GM12878 (cell line): ENCODE measurements at regions not wholly inside any gene's neighbourhood (a gene's known extent, or its start where the extent isn't known, plus 50 kb on each side); places are given as distances from the start of the nearest gene placed in this dataset.
A peak's percentile ranks its signal among the peaks of the same experiment; 100 is the strongest.

Source experiments
- ATAC-seq: fragments of 200-7000 bp; cut with Tn5 transposase; 3 replicates; pipeline ENCODE4 v1.9.1; 2020; ENCODE audit warnings: mild to moderate bottlenecking, moderate library complexity
- BruUV-seq: library from RNA; stranded (reverse); fragments of 400-500 nt; replicated peaks from 2 replicates; lab custom pipeline; 2021; lab: Mats Ljungman, UMichigan
- CTCF ChIA-PET: fragments of 300-600 bp; sonication (Branson Sonifier 250); formaldehyde crosslinking; extraction: SDS; loops from one replicate; lab custom pipeline; 2021; ENCODE audit warnings: inconsistent platforms; lab: Yijun Ruan, JAX
- POLR2A ChIA-PET: fragments of 350-600 bp; formaldehyde crosslinking; extraction: SDS; loops from one replicate; lab custom pipeline; 2021; ENCODE audit warnings: inconsistent platforms; lab: Charles Lee
- RAD21 ChIA-PET: fragments of 300-600 bp; sonication (Branson Sonifier 250); formaldehyde crosslinking; loops from one replicate; lab custom pipeline; 2023; ENCODE audit warnings: antibody characterized with exemption; ENCODE audit not compliant: unreplicated experiment; lab: Charles Lee
- SMC1A ChIA-PET: fragments of 300-600 bp; sonication (Branson Sonifier 250); formaldehyde crosslinking; loops from one replicate; lab custom pipeline; 2023; ENCODE audit not compliant: unreplicated experiment, uncharacterized antibody; lab: Charles Lee
- DNase-seq: peaks from one replicate; pipeline ENCODE4 v3.0.0-alpha.2; 2011; ENCODE audit warnings: low read depth, low spot score
- FAIRE-seq: peaks from 3 replicates; lab custom pipeline; 2011; peaks lifted over from hg19 to GRCh38; lab: Jason Lieb, UNC
- H2AFZ ChIP-seq: 2 replicates; pipeline ENCODE4 v1.6.0; 2011; ENCODE audit warnings: low read depth, low read length, control low read depth; ENCODE audit not compliant: control insufficient read depth
- H3K27ac ChIP-seq: 2 replicates; pipeline ENCODE4 v1.5.1; 2011; ENCODE audit warnings: control low read depth; ENCODE audit not compliant: control insufficient read depth, insufficient read depth
- H3K27me3 ChIP-seq, 2 experiments: replicated peaks in 1 of 2; 2 replicates each; pipeline versions ENCODE4 v1.6.0 to v1.6.1; 2011; ENCODE audit warnings: low read length in 1 of 2; ENCODE audit not compliant: control insufficient read depth in 2 of 2, insufficient read depth in 2 of 2
- H3K36me3 ChIP-seq, 2 experiments: 2 replicates each; pipeline ENCODE4 v1.5.1; 2011; ENCODE audit warnings: low read length in 1 of 2; ENCODE audit not compliant: control insufficient read depth in 2 of 2, insufficient read depth in 2 of 2
- H3K4me1 ChIP-seq: 2 replicates; pipeline ENCODE4 v1.6.1; 2011; ENCODE audit warnings: mild to moderate bottlenecking, low read length, moderate library complexity, mixed read lengths; ENCODE audit not compliant: control insufficient read depth, insufficient read depth
- H3K4me2 ChIP-seq: 2 replicates; pipeline ENCODE4 v1.6.0; 2011; ENCODE audit warnings: control low read depth; ENCODE audit not compliant: control insufficient read depth, insufficient read depth
- H3K4me3 ChIP-seq: fragments of 200-600 bp; sonication (generic); 2 replicates; pipeline ENCODE4 v1.5.1; 2016
- H3K79me2 ChIP-seq: 2 replicates; pipeline ENCODE4 v1.6.0; 2011; ENCODE audit warnings: low read length; ENCODE audit not compliant: control insufficient read depth, insufficient read depth
- H3K9ac ChIP-seq: 2 replicates; pipeline ENCODE4 v1.8.0; 2011; ENCODE audit warnings: low read length, control low read depth, mixed read lengths; ENCODE audit not compliant: control insufficient read depth, insufficient read depth
- H3K9me3 ChIP-seq: replicated peaks from 3 replicates; pipeline ENCODE4 v1.5.1; 2011; ENCODE audit warnings: mild to moderate bottlenecking, low read length; ENCODE audit not compliant: control insufficient read depth, insufficient read depth
- H4K20me1 ChIP-seq: 2 replicates; pipeline ENCODE4 v1.6.0; 2011; ENCODE audit not compliant: control insufficient read depth, insufficient read depth
- ATF7 ChIP-seq: fragments of 450-650 bp; IDR thresholded peaks from 2 replicates; pipeline ENCODE4 v1.6.1; 2016; ENCODE audit warnings: low read depth, mild to moderate bottlenecking
- BACH1 ChIP-seq: fragments of 450-650 bp; IDR thresholded peaks from 2 replicates; pipeline ENCODE4 v1.6.1; 2017; ENCODE audit warnings: mild to moderate bottlenecking, borderline replicate concordance
- BRCA1 ChIP-seq: IDR thresholded peaks from 2 replicates; pipeline ENCODE4 v1.6.1; 2011; ENCODE audit warnings: low read depth, low read length, improper control_type of control experiment
- CBFB ChIP-seq: IDR thresholded peaks from 2 replicates; pipeline ENCODE4 v1.6.1; 2016; ENCODE audit warnings: antibody characterized with exemption, low read depth
- DPF2 ChIP-seq: fragments of 450-650 bp; IDR thresholded peaks from 2 replicates; pipeline ENCODE4 v1.6.1; 2017; ENCODE audit warnings: mild to moderate bottlenecking
- EED ChIP-seq: sonication (generic); IDR thresholded peaks from 2 replicates; pipeline ENCODE4 v1.6.1; 2016; ENCODE audit warnings: antibody characterized with exemption, low read depth
- HDAC6 ChIP-seq: fragments of 200-600 bp; sonication (generic); IDR thresholded peaks from one replicate; pipeline ENCODE4 v1.8.0; 2017; ENCODE audit warnings: antibody characterized with exemption; ENCODE audit not compliant: unreplicated experiment
- IKZF1 ChIP-seq: fragments of 450-650 bp; conservative IDR thresholded peaks from 2 replicates; pipeline ENCODE4 v1.6.1; 2017; ENCODE audit warnings: antibody characterized with exemption, mild to moderate bottlenecking
- LARP7 ChIP-seq: fragments of 450-650 bp; IDR thresholded peaks from 2 replicates; pipeline ENCODE4 v1.6.1; 2017; ENCODE audit warnings: mild to moderate bottlenecking
- NBN ChIP-seq: fragments of 450-650 bp; IDR thresholded peaks from 2 replicates; pipeline ENCODE4 v1.6.1; 2016
- NFYB ChIP-seq: IDR thresholded peaks from 2 replicates; pipeline ENCODE4 v1.6.1; 2011; ENCODE audit warnings: low read depth, mild to moderate bottlenecking, low read length, improper control_type of control experiment, moderate library complexity; ENCODE audit not compliant: insufficient read depth
- RAD21 ChIP-seq: IDR thresholded peaks from 2 replicates; pipeline ENCODE4 v1.6.1; 2011; ENCODE audit warnings: mild to moderate bottlenecking, low read depth, low read length, moderate library complexity; ENCODE audit not compliant: insufficient read depth
- RCOR1 ChIP-seq: conservative IDR thresholded peaks from 2 replicates; pipeline ENCODE4 v1.6.1; 2012; ENCODE audit warnings: low read depth, low read length, improper control_type of control experiment
- RELA ChIP-seq: fragments of 450-650 bp; IDR thresholded peaks from 2 replicates; pipeline ENCODE4 v1.8.0; 2014; ENCODE audit warnings: borderline replicate concordance; ENCODE audit not compliant: partially characterized antibody
- SREBF2 ChIP-seq: IDR thresholded peaks from 2 replicates; pipeline ENCODE4 v1.6.1; 2012; ENCODE audit warnings: mild to moderate bottlenecking, low read length
- ZNF207 ChIP-seq: fragments of 450-650 bp; IDR thresholded peaks from 2 replicates; pipeline ENCODE4 v1.6.1; 2014; ENCODE audit warnings: antibody characterized with exemption, mild to moderate bottlenecking, borderline replicate concordance
- ZNF217 ChIP-seq: fragments of 450-650 bp; IDR thresholded peaks from 2 replicates; pipeline ENCODE4 v1.6.1; 2017; ENCODE audit warnings: antibody characterized with exemption, mild to moderate bottlenecking
- ZNF274 ChIP-seq: IDR thresholded peaks from one replicate; pipeline ENCODE4 v1.8.0; 2011; ENCODE audit not compliant: insufficient read length, insufficient read depth
- WGBS: methylation state at CpG from one replicate; pipeline ENCODE4 v1.1.6; 2016; ENCODE audit warnings: low lambda C conversion rate; ENCODE audit not compliant: insufficient replicate concordance, insufficient coverage; ENCODE audit errors: missing lambda C conversion rate; 5-methylcytosine and 5-hydroxymethylcytosine counted together
- in situ Hi-C: fragments of 300-500 bp; cut with MboI; formaldehyde crosslinking; loops from 9 replicates; pipeline ENCODE4 v1.14.3; 2018; ENCODE audit warnings: mixed read lengths
- intact Hi-C: fragments of 100-400 bp; cut with micrococcal nuclease; formaldehyde crosslinking; loops from one replicate; pipeline ENCODE4 v1.14.2; 2022; ENCODE audit not compliant: unreplicated experiment
- TF ChIP-seq, protein P1 (sequence below): IDR thresholded peaks from 2 replicates; pipeline ENCODE4 v1.6.1; 2011; ENCODE audit warnings: borderline replicate concordance, low read depth, mild to moderate bottlenecking, moderate library complexity, mixed read lengths, low read length; ENCODE audit not compliant: insufficient read depth; ENCODE audit errors: extremely low read length
- TF ChIP-seq, protein P2 (sequence below): fragments of 450-650 bp; IDR thresholded peaks from 2 replicates; pipeline ENCODE4 v1.6.1; 2017; ENCODE audit warnings: mild to moderate bottlenecking, low read depth, inconsistent platforms; ENCODE audit not compliant: poor library complexity, severe bottlenecking
- TF ChIP-seq, protein P3 (sequence below): fragments of 450-650 bp; IDR thresholded peaks from 2 replicates; pipeline ENCODE4 v1.6.1; 2016; ENCODE audit warnings: mild to moderate bottlenecking
- TF ChIP-seq, protein P4 (sequence below): IDR thresholded peaks from 2 replicates; pipeline ENCODE4 v1.6.1; 2011; ENCODE audit warnings: low read depth, mild to moderate bottlenecking, low read length, moderate library complexity, borderline replicate concordance; ENCODE audit errors: extremely low read depth

DNA sequence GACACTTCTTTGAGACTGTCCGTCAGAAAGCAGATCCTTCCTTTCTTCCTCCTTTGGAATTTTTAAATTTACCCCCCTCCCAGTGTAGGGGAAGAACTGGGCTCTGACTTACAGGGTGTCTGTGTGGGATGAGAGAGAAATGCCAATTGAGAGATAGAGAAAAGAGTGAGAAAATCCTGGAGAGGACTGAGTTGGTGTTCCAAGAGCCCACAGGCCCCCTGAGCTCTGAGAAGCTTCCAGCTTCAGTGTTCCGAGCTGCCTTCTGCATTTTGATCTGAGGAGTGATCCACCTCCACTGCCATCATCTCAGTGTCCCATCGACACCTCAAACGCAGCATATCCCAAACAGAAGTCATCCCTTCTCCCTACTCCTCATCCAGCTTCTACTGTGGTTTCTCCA is 70.7 kb upstream of the GRK3 start (continued):
- TF ChIP-seq EED (no peak), ZNF274 (no peak), SREBF2 (no peak), RCOR1 (no peak)
- TF ChIP-seq, protein P1, sequence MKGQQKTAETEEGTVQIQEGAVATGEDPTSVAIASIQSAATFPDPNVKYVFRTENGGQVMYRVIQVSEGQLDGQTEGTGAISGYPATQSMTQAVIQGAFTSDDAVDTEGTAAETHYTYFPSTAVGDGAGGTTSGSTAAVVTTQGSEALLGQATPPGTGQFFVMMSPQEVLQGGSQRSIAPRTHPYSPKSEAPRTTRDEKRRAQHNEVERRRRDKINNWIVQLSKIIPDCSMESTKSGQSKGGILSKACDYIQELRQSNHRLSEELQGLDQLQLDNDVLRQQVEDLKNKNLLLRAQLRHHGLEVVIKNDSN = no peak

DNA sequence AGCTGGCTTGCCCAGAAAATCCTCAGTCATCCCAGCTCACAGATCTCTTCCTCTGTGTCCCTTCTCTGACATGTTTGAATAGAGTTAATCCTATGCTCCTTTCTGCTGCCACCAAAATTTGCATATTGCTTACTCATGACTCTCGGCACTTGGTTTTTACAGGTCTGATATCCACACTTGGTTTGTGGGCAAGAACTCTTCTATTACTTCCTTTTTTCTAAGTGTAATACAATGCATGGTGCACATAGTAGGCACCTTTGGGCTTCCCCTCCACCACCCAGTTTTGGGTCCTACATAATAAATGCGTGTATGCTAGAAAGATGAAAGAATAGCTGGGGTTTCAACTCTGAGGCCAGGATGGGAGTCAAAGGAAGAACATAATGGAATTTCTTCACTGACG is 69.7 kb upstream of the GRK3 start:
- WGBS = 0% methylated on average over 3 of the region's 3 CpGs
- Histone ChIP-seq H4K20me1 (no peaks in the 10 kb centered on the region), H3K9ac (no peak overlapping the region), H3K79me2 (no peaks in the 10 kb centered on the region), H3K27me3 (no peaks in the 10 kb centered on the region), H2AFZ (no peak overlapping the region), H3K27ac (no peak overlapping the region), H3K36me3 (no peaks in the 10 kb centered on the region), H3K4me2 (peak overlapping the region; percentile 78), H3K9me3 (no peaks in the 10 kb centered on the region), H3K4me3 (no peak overlapping the region), H3K4me1 (peaks cover 13% of the 10 kb centered on the region)
- in situ Hi-C loops (no loop called here), intact Hi-C loops (no loop called here)
- no TSS peak for BruUV-seq
- CTCF ChIA-PET = interaction anchor here (1.2 to 3.6 kb wide), 5 partner anchors 32 to 279 kb away, joined by 3 to 23 read pairs (median 5); no protein-coding TSS in a partner anchor
- FAIRE-seq (peak; percentile 95), ATAC-seq (peak; percentile 98), DNase-seq (peak; percentile 72)
- SMC1A ChIA-PET = interaction anchor here (0.7 to 3.9 kb wide), 18 partner anchors 9 to 279 kb away, joined by 3 to 20 read pairs (median 4); no protein-coding TSS in a partner anchor
- RAD21 ChIA-PET = interaction anchor here (0.7 to 1.8 kb wide), 7 partner anchors 10 to 208 kb away, joined by 3 to 8 read pairs (median 4); no protein-coding TSS in a partner anchor
- POLR2A ChIA-PET = interaction anchor here (0.6 to 1.6 kb wide), 5 partner anchors 10 to 163 kb away, joined by 4 to 8 read pairs (median 6); no protein-coding TSS in a partner anchor
- TF ChIP-seq HDAC6 (no peak), BACH1 (peak; percentile 91; the same call in 1 of the 2 replicates), RAD21 (no peak), RELA (peak; percentile 80), IKZF1 (peak; percentile 66), ZNF217 (peak; percentile 96), ZNF207 (peak; percentile 61; the same call in 1 of the 2 replicates), BRCA1 (no peak), CBFB (no peak), DPF2 (peak; percentile 100), NBN (peak; percentile 57; the same call in 1 of the 2 replicates), ATF7 (peak; percentile 62), LARP7 (no peak), NFYB (peak; percentile 63)
- TF ChIP-seq, protein P2, sequence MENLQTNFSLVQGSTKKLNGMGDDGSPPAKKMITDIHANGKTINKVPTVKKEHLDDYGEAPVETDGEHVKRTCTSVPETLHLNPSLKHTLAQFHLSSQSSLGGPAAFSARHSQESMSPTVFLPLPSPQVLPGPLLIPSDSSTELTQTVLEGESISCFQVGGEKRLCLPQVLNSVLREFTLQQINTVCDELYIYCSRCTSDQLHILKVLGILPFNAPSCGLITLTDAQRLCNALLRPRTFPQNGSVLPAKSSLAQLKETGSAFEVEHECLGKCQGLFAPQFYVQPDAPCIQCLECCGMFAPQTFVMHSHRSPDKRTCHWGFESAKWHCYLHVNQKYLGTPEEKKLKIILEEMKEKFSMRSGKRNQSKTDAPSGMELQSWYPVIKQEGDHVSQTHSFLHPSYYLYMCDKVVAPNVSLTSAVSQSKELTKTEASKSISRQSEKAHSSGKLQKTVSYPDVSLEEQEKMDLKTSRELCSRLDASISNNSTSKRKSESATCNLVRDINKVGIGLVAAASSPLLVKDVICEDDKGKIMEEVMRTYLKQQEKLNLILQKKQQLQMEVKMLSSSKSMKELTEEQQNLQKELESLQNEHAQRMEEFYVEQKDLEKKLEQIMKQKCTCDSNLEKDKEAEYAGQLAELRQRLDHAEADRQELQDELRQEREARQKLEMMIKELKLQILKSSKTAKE = peak; percentile 68
- TF ChIP-seq, protein P3, sequence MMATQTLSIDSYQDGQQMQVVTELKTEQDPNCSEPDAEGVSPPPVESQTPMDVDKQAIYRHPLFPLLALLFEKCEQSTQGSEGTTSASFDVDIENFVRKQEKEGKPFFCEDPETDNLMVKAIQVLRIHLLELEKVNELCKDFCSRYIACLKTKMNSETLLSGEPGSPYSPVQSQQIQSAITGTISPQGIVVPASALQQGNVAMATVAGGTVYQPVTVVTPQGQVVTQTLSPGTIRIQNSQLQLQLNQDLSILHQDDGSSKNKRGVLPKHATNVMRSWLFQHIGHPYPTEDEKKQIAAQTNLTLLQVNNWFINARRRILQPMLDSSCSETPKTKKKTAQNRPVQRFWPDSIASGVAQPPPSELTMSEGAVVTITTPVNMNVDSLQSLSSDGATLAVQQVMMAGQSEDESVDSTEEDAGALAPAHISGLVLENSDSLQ = no peak
- TF ChIP-seq, protein P4, sequence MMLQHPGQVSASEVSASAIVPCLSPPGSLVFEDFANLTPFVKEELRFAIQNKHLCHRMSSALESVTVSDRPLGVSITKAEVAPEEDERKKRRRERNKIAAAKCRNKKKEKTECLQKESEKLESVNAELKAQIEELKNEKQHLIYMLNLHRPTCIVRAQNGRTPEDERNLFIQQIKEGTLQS = no peak
